ENCODE measurements at regions not wholly inside any gene's neighbourhood (a gene's known extent, or its start where the extent isn't known, plus 50 kb on each side); places are given as distances from the start of the nearest gene placed in this dataset.

- H3K4me3 ChIP-seq (ENCODE audit: low read depth, poor library complexity, severe bottlenecking): no peak overlapping the region
- DNase-seq (ENCODE audit: low spot score in 2 of 2): no peak
- TF ChIP-seq POLR2A (IDR thresholded peaks at IDR 0.05) (no peak), CTCF (IDR thresholded peaks at IDR 0.05) (no peak)
- 49 to 57% methylated on average over 1 of the region's 1 CpG for WGBS, 2 donors
- intact Hi-C loops (cut with DNase I; ENCODE audit: low total_unique reads): no loop called here
These were observed 444.7 kb upstream of the NFIA start for GRCh38 chr1:60637651-60638050.

DNA sequence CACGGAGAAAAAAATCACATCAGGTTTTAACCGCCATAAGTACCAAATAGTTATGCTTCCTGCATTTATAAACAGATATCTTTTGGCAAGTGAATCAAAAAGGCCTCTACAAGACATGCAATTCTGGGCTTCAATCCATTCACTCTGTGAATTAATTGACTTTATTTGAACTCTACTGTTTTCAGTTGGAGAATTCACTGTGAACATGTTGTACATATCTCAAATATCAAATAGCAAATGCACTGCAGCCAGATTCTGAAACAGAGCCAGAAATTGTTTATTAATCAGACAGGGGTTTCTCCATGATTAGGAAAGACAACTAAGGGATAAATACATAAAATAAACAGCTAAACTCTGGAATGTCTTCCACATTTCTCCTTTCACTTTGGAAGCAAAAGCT, 445.4 kb upstream of the NFIA start:
- 67 to 68% methylated on average over 2 of the region's 2 CpGs for WGBS, 2 donors

GRCh38 chr1:60634106-60634505, 448.3 kb upstream of the NFIA start:
- intact Hi-C loops (cut with DNase I; ENCODE audit: low total_unique reads): no loop called here
- no peak for DNase-seq (ENCODE audit: low spot score in 2 of 2)
- H3K4me3 ChIP-seq (ENCODE audit: low read depth, poor library complexity, severe bottlenecking): no peak overlapping the region
- TF ChIP-seq CTCF (IDR thresholded peaks at IDR 0.05): no peak
- no peak for TF ChIP-seq POLR2A (IDR thresholded peaks at IDR 0.05)
- 62% methylated on average over 6 of the region's 6 CpGs for WGBS, 2 donors

More for the DNA sequence above, 445.4 kb upstream of the NFIA start:
- DNase-seq (ENCODE audit: low spot score in 2 of 2): no peak
- no peak overlapping the region for H3K4me3 ChIP-seq (ENCODE audit: low read depth, poor library complexity, severe bottlenecking)
- intact Hi-C loops (cut with DNase I; ENCODE audit: low total_unique reads): no loop called here
- TF ChIP-seq CTCF (IDR thresholded peaks at IDR 0.05) (no peak), POLR2A (IDR thresholded peaks at IDR 0.05) (no peak)

DNA sequence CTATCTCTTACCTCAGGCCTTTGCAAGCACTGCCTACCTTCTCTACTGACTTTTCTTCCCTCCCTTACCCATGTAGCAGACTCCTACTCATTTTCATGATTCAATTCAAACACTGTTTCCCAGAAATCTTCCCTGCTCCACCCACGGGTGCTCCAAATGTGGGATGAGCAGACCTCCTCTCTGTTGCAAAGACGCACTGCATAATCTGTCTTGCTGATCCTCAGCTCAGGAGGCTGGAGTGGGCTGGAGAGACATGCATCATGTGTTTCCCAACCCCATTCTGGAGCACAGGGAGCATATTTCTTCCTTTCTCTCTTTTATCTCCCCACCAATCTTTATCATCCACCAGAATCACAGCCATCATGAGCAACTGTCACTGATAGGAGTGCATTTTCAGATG, 459.9 kb upstream of the NFIA start:
- no peak for TF ChIP-seq CTCF (IDR thresholded peaks at IDR 0.05)
- TF ChIP-seq POLR2A (IDR thresholded peaks at IDR 0.05): no peak
- 74 to 79% methylated on average over 2 of the region's 2 CpGs for WGBS, 2 donors
- H3K4me3 ChIP-seq (ENCODE audit: low read depth, poor library complexity, severe bottlenecking): no peak overlapping the region
- intact Hi-C loops (cut with DNase I; ENCODE audit: low total_unique reads): no loop called here
- no peak for DNase-seq (ENCODE audit: low spot score in 2 of 2)

DNA sequence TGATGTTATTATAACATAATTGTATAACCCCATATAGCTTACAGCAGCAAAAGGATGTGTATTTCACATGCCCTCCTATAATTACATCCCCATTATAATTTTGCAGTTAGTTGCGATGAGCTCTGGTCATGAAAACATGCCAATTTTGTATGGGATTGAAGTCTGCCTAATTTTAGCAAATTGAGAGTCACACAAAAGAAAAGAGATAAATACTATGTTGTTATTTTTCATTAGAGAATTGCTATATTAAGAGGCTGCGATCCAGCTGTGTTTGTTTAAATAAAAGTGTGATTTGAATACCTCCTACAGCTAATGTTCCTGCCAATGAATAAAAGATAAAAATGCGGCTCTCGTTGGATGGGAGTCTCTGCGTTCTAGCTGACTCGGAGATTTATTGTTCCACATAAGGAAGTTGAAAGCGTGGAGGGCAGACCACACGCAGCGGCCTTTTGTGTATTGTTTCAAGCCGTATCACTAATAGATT, 461.0 kb upstream of the NFIA start:
- intact Hi-C loops (cut with DNase I; ENCODE audit: low total_unique reads): no loop called here
- 20 to 28% methylated on average over 10 of the region's 10 CpGs for WGBS, 2 donors
- no peak overlapping the region for H3K4me3 ChIP-seq (ENCODE audit: low read depth, poor library complexity, severe bottlenecking)
- TF ChIP-seq POLR2A (IDR thresholded peaks at IDR 0.05) (no peak), CTCF (IDR thresholded peaks at IDR 0.05) (no peak)
- DNase-seq (ENCODE audit: low spot score in 2 of 2): no peak

DNA sequence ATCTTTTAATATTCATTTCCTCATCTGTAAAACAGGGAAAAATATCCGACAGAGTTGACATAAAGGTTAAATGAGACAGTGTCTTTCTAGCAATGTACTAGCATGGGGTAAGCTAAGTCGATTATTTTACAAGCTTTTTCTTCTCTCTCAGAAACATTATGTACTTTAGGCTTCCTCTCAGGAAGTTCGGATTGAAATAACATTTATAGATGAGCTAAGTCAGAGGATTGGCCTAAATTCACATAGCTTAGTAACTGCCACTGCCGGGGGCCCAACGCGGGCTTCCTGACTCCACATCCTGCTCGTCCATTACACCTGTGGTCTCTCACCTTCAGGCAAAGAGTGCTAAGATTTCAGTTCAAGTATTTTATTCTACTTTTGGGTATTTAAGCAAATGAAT, 462.3 kb upstream of the NFIA start:
- intact Hi-C loops (cut with DNase I; ENCODE audit: low total_unique reads): no loop called here
- no peak for TF ChIP-seq CTCF (IDR thresholded peaks at IDR 0.05)
- no peak for TF ChIP-seq POLR2A (IDR thresholded peaks at IDR 0.05)
- 71 to 72% methylated on average over 7 of the region's 7 CpGs for WGBS, 2 donors
- DNase-seq (ENCODE audit: low spot score in 2 of 2): no peak
- H3K4me3 ChIP-seq (ENCODE audit: low read depth, poor library complexity, severe bottlenecking): no peak overlapping the region

All from lower leg skin (tissue), 4 donors.